HG02973 (cell line): ENCODE measurements at regions not wholly inside any gene's neighbourhood (a gene's known extent, or its start where the extent isn't known, plus 50 kb on each side); places are given as distances from the start of the nearest gene placed in this dataset.
"Not testable (repeated sequence)": the region's sequence is repeated elsewhere in the genome, so short reads cannot be mapped to it uniquely, and the experiment has no call there.

ENCODE experiments used
- ATAC-seq: cut with Tn5 transposase; IDR thresholded peaks from one replicate; pipeline ENCODE4 v1.9.1; 2021; ENCODE audit warnings: moderate library complexity; ENCODE audit not compliant: unreplicated experiment

DNA sequence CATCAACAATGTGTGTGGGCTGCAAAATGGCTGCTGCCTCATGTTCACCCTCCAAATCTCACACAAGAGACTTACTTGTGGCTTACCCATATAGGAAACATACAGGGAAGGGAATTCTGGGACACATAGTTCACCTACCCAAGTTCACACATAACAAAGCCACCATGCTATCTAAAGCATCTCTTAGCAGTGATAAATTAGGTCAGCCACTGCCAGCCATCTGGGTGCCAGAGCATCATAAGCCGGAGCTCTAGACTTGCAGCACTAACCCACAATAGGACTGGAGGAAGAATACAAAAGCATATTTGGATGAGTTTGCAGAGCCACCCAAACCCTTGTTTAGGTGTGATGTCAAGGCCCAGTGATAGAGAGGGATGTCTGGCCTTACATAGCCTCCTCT, 321.7 kb downstream of the SEC16B start:
- ATAC-seq: no peak

DNA sequence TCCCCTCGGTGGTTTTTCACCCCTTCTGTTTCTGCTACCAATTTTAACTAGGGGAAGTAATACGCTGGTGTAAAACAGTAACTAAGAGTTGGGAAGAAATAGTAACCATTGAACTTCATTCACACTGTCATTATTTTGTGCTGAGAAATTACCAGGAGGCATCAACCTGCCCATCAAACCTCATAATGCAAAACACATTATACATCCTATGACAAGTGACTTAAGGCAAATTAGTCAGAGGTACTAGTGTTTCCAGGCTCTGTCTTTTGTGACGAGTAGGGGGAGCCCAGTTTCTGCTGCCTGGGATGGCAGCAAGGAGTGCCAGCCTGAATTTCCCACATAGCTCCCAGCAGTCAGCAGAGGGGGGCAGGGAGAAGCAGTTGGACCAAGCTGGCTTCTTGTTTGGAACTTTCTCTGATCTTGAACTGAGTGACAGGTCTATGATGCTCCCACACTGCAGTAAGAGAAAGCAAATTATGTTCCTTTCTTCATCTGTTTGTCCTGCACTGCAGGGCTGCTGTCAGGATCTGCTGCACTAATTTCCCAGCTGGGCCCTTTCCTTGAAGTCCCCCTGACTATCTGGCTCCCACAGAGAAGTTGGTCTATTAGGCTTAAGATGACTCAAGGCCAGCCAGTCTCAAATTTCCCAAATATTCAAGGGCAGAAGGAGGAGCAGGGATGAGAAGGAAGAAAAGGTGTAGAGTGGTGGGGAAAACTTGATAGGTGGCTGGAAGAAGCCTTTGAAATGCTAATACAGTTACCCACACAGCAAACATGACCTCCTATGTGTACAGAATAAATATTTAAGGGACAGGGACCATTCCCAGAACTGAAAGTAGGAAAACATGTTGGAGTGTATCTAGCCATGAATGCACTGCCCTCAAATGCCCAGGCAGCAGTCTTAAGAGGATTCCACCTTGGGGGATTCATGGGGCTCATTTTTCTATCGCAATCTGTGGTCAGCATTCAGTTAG, 322.8 kb downstream of the SEC16B start:
- ATAC-seq: no peak

DNA sequence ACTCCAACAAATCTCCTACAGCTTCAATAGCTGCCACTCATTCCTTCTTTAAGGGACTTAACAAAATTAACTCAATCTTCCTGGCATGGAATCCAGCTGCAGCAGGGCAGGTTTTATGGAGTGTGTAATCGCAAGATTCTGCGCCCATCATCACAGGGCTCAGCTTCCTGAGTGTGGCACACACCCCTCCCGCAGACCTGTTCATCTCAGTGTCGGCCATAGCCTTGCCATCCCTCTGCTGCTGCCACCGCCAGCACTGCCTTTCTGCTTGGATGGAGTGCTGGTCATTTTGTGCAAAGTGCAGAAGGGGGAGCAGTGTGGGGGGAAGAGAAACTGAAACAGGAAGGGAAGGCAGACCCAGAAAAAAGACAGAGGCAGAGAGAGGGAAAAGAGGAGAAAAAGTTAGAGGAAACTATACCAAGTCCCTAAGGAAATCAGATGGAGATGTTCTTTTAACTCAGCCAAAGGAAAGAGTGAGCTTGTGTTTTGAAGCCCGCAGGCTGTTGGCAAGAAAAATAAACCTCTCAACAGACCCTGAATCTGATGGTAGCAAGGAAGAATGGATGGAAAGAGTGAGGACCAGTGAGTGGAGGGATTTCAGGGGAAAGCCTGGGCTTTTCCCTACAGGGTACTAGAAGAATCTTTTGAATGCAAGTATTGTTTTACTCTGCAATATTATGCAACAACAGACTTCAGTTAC, 324.2 kb downstream of the SEC16B start:
- ATAC-seq: no peak

DNA sequence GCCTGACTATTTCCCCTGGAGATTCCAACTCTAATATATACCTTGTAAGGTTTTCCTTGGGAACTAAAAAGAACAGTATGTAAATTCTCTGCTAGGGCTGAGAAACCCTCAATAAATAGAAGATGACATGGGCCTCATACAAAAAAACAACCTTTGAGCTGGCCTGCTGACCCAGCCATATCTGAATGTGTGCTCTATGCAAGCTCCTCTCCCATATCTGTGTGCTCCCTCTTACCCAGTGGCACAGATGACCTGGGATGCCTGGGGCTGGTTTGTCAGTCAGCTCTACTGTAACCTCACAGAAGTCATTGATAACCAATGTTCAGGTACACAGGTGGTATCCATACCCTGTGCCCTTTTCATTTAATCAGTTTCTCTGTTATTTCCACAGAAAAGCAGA, 329.2 kb downstream of the SEC16B start:
- ATAC-seq: no peak

DNA sequence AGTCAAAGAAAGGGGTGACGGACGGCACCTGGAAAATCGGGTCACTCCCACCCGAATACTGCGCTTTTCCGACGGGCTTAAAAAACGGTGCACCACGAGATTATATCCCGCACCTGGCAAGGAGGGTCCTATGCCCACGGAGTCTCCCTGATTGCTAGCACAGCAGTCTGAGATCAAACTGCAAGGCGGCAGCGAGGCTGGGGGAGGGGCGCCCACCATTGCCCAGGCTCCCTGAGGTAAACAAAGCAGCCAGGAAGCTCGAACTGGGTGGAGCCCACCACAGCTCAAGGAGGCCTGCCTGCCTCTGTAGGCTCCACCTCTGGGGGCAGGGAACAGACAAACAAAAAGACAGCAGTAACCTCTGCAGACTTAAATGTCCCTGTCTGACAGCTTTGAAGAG, 335.7 kb downstream of the SEC16B start:
- ATAC-seq: not testable (repeated sequence)

DNA sequence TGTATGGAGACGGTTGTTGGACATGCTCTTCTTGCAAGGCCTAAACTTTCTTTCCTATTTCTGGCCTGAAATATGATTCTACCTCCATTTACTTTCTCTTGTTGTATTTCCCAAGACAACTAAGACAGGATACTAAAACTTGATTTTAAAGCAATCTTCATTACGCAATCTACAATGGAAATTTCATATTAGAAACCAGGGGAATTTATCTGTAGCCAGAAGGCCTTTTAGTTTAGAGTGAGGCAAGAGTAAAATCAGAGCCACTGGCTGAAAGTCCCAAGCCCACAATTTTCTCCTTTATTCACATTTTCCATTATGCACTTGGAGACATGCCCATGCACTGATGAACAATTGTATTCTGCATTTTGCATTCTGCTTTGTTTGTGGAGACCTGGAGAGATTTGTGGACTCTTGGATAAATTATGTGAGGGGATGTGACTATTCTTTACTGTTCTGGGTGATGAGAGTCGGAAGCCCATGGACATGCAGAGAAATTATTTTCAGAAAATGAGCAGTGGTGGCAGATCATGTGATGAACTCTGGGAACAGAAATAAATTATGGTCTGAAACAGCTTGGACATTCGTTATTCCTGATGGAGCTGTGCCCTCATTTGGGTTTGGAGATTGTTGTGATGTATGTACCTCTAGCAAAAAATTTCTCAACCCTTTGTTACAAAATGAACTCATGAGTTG, 336.8 kb downstream of the SEC16B start:
- no peak for ATAC-seq

DNA sequence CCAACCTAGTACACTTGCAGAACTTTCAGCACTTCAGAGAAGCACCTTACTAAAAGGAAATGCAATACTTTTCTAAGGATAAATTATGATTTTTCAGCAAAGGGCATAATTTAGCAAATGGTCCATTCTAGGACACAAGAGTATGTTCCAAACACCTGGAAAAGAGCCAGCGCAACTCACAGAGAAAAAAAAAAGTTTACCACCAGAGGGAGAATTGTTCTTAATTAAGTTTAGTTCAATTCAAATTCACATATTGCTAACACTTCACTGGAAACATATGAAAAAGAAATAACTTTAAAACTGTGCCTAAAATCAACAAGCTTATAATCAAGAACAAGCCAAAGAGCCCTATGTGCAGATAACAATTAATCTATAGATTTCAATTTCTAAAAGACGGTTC, 338.1 kb downstream of the SEC16B start:
- ATAC-seq: no peak

DNA sequence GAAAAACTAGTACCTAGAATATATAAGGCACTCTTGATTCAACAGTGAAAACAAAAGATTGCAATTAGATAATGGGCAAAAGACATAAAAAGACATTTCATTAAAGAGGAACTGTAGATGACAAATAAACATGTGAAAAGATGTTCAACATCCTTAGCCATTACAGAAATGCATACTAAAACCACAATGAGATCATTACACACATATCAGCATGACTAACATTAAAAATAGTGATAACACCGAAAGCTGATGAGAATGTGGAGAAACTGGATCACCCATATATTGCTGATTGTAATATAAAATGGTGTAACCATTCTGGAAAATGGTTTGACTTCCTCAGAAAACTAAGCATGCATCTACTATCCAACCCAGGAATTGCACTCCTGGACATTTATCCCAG, 340.3 kb downstream of the SEC16B start:
- no peak for ATAC-seq

DNA sequence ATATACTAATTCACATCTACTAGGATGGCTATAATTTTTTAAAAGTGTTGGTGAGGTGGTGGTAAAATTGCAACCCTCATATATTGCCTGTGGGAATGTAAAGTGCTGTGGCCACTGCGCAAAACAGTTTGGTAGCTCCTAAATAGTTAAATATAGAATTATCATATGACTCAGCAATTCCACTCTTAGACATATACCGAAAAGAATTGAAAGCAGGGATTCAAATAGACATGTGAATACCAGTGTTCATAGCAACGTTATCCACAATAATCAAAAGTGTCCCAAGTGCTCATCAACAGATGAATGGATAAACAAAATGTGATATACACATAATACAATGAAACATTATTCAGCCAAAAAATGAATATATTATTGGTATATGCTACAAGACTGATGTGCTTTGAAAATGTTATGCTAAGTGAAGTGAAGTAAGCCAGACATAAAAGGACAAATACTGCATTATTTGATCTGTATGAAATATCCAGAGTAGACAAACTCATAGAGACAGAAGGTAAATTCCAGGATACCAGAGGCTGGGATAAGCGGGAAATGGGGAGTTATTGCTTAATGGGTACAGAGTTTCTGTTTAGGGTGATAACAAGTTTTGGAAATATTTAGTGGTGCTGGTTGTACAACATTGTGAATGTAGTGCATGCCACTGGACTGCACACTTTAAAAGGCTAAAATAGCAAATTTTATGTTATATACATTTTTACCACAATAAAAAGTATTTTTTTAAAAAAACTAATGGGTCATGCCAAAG, 342.5 kb downstream of the SEC16B start:
- no peak for ATAC-seq

DNA sequence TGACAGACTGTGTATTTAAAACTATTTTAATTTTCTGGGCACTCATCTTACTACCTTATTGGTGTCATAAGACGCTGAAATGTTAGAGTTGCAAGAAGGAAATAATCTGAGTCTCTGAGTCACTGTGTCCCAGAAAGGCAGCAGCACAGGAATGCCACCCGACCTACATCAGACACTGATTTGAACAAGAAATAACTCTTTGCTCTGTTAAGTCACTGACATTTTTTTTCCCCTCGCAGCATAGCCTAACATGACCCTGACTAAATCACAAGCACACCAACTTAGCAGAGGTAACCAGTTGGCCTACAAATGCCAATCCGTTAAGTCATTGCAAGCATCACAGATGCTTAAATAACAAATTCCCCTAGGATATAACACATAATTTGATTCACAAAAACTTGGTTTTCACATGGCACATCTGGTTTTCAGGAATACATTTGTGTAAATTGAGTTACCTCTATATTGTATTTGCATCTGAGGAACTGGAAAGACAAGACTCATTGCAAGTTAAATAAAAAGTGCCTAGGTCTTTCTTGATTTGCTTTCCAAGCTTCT, 349.1 kb downstream of the SEC16B start:
- no peak for ATAC-seq

DNA sequence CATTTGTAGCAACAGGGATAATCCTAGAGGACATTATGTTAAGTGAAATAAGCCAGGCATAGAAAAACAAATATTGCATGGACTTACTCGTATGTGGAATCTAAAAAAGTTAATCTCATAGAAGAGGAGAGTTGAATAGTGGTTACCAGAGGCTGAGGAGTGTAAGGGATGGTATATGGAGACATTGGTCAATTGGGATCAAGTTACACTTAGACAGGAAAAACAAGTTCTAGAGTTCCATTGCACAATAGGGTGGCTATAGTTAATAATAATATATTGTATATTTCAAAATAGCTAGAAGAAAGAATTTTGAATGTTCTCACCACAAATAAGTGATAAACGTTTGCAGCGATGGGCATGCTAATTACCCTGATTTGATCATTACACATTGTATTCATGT, 354.6 kb downstream of the SEC16B start:
- ATAC-seq: no peak

DNA sequence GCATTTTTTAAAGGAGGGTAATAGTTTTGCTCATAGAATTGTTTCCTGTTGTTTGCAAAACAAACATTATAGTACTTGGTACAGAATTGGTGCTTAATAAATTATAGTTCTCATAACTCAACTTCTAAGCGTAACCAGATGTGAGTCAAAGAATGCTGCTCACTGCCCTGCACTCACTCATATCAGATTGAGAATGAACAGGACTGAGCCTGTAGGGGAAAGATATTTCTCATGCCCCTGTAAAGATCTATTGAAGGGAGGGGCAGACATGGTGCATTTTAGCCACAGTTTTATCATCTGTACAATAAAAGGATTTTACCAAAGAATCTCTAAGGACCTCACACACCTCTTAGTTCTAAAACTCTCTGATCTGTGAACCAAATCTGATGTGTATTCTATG, 358.5 kb downstream of the SEC16B start:
- ATAC-seq: no peak

DNA sequence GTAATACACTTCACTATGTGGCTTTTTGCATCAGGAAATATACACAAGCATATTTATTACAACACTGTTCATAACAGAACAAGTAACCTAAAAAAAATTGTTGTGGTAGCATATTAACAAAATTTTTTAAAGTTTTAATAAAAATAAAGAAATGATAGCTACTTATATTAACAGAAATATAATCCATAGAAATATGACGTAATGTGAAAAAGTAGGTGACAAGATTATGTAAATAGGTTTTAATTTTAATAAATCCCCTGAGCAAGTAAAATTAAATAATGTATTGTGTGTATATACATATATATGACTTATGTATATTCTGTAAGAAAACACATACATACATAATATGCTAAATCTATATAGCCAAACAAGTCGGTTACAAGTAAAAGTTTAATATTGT, 359.9 kb downstream of the SEC16B start:
- ATAC-seq: no peak

DNA sequence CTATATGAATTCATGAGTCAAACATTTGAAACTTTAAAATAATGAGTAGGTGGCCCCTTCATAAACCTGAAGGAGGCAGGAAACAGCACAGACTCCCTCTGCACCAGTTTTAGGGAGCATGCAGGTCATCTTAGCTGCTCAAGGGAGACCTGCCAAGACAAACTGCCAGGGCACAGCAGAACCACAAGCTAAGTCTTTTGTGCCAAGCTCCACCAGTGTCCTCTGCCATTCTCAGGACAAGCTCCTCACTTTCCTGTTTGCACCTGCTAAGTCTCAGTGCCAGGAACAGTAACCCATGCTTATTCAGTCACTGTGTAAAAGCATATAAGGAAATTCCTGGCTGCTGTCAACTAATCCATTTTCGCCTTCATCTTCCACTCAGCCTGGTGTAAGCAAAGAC, 368.9 kb downstream of the SEC16B start:
- no peak for ATAC-seq

DNA sequence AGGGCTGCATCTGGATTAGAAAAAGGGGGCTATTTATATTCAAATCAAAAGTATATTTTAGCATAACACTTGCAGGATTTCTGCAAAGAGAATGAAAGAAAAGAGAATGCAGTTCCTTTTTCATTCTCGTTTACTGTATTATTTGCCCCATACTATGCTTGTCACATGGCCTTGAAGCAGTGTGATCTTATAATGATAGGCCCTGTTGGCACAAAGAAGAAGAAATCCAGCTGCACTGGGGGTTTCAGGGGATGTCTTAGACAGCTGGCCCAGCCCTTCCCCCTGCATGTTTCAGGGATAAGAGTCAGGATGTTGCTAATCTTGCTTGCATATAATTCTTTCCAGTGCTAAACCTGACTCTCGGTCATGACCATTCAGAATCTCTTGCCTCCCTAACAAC, 369.5 kb downstream of the SEC16B start:
- no peak for ATAC-seq

DNA sequence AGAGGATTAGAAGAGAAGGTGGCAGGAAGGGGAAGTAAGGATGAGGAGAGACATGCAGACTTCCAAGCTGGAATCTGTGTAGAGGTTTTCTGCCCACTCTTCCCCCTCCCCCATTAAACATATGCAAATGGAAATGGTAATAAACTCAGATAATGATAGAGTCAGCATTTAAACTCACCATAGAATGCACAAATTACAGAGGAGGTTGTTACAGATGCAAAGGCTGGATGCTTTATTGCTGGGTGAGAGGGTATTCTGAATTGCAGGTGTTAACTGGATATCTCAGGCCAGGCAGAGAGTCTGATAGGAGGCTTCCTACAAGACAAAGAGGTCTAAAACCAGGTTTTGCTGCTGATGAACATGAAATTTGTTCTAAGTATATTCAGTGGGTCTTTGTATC, 372.5 kb downstream of the SEC16B start:
- ATAC-seq: no peak

DNA sequence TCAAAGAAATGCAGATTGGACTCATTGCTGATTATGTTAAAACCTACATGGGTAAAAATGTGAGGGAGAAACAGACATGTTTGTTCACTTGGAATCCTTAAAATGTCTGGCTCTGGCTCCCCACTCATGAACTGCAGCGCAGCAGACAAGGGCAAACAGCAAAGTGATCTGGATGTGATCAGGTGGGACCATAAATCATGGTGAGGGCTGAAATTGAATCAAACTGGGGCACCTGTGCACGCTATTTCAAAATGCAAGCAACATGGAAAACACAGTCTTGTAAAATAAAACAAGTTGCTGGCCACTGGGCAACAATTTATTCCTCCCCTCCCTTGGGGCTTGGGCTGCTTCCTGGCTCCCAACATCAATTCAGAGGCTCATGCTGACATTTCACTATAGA, 373.4 kb downstream of the SEC16B start:
- ATAC-seq: no peak

DNA sequence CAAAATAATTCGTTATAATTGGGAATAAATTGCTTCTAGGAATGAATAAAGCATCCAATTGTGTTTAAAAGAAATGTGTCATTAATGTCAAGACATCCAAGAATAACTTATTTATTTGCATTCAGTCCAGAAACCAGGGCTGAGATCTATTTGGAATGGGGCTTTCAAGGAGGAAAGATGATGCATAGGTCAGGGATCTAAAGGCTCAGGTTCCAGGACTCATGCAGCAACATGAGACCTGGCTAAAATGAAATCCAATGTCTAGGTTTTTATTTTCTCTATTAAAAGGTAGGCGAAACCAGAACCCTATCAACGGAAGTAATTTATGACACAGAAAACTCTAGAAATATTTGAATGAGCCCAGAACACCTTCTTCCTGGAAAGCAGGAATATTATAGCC, 376.8 kb downstream of the SEC16B start:
- ATAC-seq: no peak

DNA sequence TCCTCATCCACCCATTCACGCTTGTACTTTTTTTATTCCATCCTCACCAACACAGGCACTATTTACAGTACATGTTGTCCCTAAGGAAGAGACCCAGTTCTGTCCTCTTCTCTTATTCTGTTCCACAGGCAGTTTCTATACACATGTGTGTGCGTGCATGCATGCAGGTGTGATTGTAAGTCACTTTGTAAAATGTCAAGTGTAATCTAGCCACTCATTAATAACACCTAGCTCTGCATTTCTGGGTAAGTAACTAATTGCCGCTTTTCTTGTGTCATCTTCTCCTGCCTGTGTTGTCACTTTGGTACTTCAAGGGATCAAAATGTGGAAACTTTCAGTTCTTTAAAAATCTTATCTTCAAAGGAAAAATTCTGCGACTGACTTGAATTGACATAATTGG, 377.2 kb downstream of the SEC16B start:
- no peak for ATAC-seq

DNA sequence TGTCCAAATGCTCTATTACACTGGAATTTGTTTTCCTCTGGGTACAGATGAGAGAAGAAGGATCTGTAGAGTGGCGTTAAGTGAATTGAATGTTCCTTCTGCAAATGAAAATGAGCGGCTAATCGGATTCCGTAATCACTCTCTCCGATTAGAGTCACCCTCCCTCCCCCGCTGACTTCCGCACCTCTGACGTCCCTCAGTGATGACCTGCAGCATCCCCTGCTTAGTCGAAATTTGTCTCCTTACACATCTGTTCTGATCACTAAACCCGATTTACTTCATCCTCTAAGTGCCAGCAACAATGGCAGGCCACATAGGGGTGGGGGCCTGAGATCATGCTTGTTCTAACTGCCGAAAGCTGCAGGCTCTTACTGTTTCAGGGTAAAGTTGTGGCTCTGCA, 378.7 kb downstream of the SEC16B start:
- ATAC-seq: no peak

DNA sequence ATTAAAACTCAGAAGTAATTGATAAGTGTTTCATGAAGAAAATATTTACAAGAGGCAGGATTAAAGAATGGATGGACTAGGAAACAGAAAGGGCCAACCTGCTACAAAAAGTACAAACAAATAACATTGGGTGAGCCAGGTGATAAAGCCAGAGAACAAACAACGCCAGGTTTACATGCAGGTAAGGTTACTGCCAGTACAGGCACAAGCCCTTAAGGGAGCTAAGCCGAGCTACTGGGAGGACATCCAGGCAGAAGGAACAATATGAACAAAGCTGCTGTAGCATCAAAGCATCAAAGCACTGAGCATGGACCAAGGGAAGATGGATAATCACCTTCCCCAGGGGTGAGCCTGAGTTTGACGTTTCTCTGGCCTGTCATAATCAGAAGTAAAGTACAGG, 380.7 kb downstream of the SEC16B start:
- ATAC-seq: no peak
